Mucosa of descending colon (tissue), 3 donors: ENCODE measurements at regions not wholly inside any gene's neighbourhood (a gene's known extent, or its start where the extent isn't known, plus 50 kb on each side); places are given as distances from the start of the nearest gene placed in this dataset.
A peak's percentile ranks its signal among the peaks of the same experiment; 100 is the strongest.

Experiments used
- ATAC-seq: fragments of 200-7000 bp; cut with Tn5 transposase; one replicate; pipeline ENCODE4 v1.9.1; 2020; ENCODE audit warnings: mild to moderate bottlenecking, moderate library complexity
- DNase-seq, 3 donors: peaks; one replicate each; pipeline ENCODE4 v3.0.0-alpha.2; 2020
- H3K36me3 ChIP-seq: fragments of 200-600 bp; one replicate; pipeline ENCODE4 v1.8.0; 2021; ENCODE audit warnings: low read depth, mild to moderate bottlenecking
- H3K4me1 ChIP-seq: fragments of 200-600 bp; one replicate; pipeline ENCODE4 v1.8.0; 2021; ENCODE audit warnings: low read depth, mild to moderate bottlenecking
- H3K4me3 ChIP-seq: fragments of 200-600 bp; one replicate; pipeline ENCODE4 v1.8.0; 2021; ENCODE audit warnings: mild to moderate bottlenecking
- H3K9me3 ChIP-seq: fragments of 200-600 bp; one replicate; pipeline ENCODE4 v1.8.0; 2021; ENCODE audit warnings: mild to moderate bottlenecking
- CTCF ChIP-seq: fragments of 200-600 bp; IDR thresholded peaks from one replicate; pipeline ENCODE4 v1.8.0; 2022; ENCODE audit warnings: antibody characterized with exemption, mild to moderate bottlenecking
- intact Hi-C, 2 donors: fragments of 100-400 bp; cut with DNase I in 1 of 2; cut with micrococcal nuclease in 1 of 2; formaldehyde crosslinking; loops; one replicate each; pipeline versions ENCODE4 v1.11.0 to v1.11.1; 2022; cut with DNase I, micrococcal nuclease
- donor health status: DM: no; HTN: no; CAD: no; lungs with moderate emphysema.
- donor health status: DM: no; HTN: no; CAD: no.
- donor health status: DM: no; HTN: yes; CAD: no.

GRCh38 chr3:7793786-7794185 is 707.8 kb upstream of the LMCD1 start:
- TF ChIP-seq CTCF: no peak
- ATAC-seq (no peak), DNase-seq (no peak)
- Histone ChIP-seq H3K4me1 (no peaks in the 10 kb centered on the region), H3K9me3 (no peaks in the 10 kb centered on the region), H3K4me3 (no peak overlapping the region), H3K36me3 (no peaks in the 10 kb centered on the region)
- intact Hi-C loops: no loop called here

GRCh38 chr3:7798276-7798675 is 703.3 kb upstream of the LMCD1 start:
- no peak for TF ChIP-seq CTCF
- ATAC-seq (no peak), DNase-seq (peak in 1 of 3 donors; percentile 3)
- intact Hi-C loops: no loop called here
- H3K9me3 ChIP-seq: no peaks in the 10 kb centered on the region
- no peak overlapping the region for H3K4me3 ChIP-seq
- H3K36me3 ChIP-seq: no peaks in the 10 kb centered on the region
- H3K4me1 ChIP-seq: no peaks in the 10 kb centered on the region

GRCh38 chr3:7800006-7800780 is 701.4 kb upstream of the LMCD1 start:
- TF ChIP-seq CTCF: no peak
- Histone ChIP-seq H3K36me3 (no peaks in the 10 kb centered on the region), H3K9me3 (no peaks in the 10 kb centered on the region), H3K4me1 (no peaks in the 10 kb centered on the region), H3K4me3 (no peak overlapping the region)
- intact Hi-C loops: no loop called here
- ATAC-seq (no peak), DNase-seq (no peak)

- Histone ChIP-seq H3K9me3 (no peaks in the 10 kb centered on the region), H3K36me3 (no peaks in the 10 kb centered on the region), H3K4me1 (no peaks in the 10 kb centered on the region), H3K4me3 (no peak overlapping the region)
- ATAC-seq (no peak), DNase-seq (no peak)
- no peak for TF ChIP-seq CTCF
- intact Hi-C loops: no loop called here
Measured at GRCh38 chr3:7812490-7812889, 689.1 kb upstream of the LMCD1 start.

GRCh38 chr3:7813365-7813764 is 688.3 kb upstream of the LMCD1 start:
- no peak for TF ChIP-seq CTCF
- intact Hi-C loops: no loop called here
- DNase-seq: no peak
- ATAC-seq: no peak
- Histone ChIP-seq H3K4me1 (no peaks in the 10 kb centered on the region), H3K36me3 (no peaks in the 10 kb centered on the region), H3K4me3 (no peak overlapping the region), H3K9me3 (no peaks in the 10 kb centered on the region)

GRCh38 chr3:7817239-7817638 is 684.4 kb upstream of the LMCD1 start:
- Histone ChIP-seq H3K4me1 (no peaks in the 10 kb centered on the region), H3K9me3 (no peaks in the 10 kb centered on the region), H3K4me3 (no peak overlapping the region), H3K36me3 (no peaks in the 10 kb centered on the region)
- TF ChIP-seq CTCF: no peak
- no peak for ATAC-seq
- intact Hi-C loops: no loop called here
- DNase-seq: no peak
